ENCODE measurements at regions not wholly inside any gene's neighbourhood (a gene's known extent, or its start where the extent isn't known, plus 50 kb on each side); places are given as distances from the start of the nearest gene placed in this dataset.
"Not testable (repeated sequence)": the region's sequence is repeated elsewhere in the genome, so short reads cannot be mapped to it uniquely, and the experiment has no call there.

DNA sequence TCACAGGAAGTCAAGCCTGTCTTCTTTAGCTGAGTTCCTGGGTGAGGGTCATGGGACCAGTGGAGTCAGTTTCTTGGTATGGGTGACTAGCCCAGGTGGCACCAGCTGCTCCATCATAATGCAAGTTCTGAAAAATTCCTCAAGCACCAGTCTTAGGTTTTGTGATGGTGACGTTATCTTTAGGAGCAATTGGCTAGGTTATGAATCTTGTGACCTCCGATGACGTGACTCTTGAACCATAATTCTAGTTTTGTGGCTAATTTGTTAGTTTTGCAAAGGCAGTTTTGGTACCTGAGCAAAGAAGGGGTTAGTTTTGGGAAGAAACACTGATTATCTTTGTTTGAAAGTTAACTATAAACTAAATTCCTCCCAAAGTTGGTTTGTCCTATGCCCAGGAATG, 608.4 kb downstream of the VGLL3 start:
- Histone ChIP-seq H3K27me3 (no peaks in the 10 kb centered on the region), H3K36me3 (no peaks in the 10 kb centered on the region), H3K9me3 (no peaks in the 10 kb centered on the region), H3K27ac (no peak overlapping the region), H3K4me3 (no peak overlapping the region), H3K4me1 (no peaks in the 10 kb centered on the region)
- no peak for TF ChIP-seq CTCF (IDR thresholded peaks at IDR 0.05)
- 71 to 78% methylated on average over 3 of the region's 3 CpGs for WGBS, 2 donors
- ATAC-seq, result no peak
- no peak for FAIRE-seq
- intact Hi-C loops (cut with DNase I), result no loop called here
- DNase-seq, result no peak

GRCh38 chr3:86381247-86381646, 609.7 kb downstream of the VGLL3 start:
- Histone ChIP-seq H3K4me3 (no peak overlapping the region), H3K27me3 (no peaks in the 10 kb centered on the region), H3K36me3 (no peaks in the 10 kb centered on the region), H3K9me3 (no peaks in the 10 kb centered on the region), H3K4me1 (no peaks in the 10 kb centered on the region), H3K27ac (no peak overlapping the region)
- intact Hi-C loops (cut with DNase I), result no loop called here
- no peak for DNase-seq
- no peak for TF ChIP-seq CTCF (IDR thresholded peaks at IDR 0.05)
- no peak for FAIRE-seq
- no peak for ATAC-seq
- WGBS, 2 donors, result 53 to 81% methylated on average over 2 of the region's 2 CpGs

DNA sequence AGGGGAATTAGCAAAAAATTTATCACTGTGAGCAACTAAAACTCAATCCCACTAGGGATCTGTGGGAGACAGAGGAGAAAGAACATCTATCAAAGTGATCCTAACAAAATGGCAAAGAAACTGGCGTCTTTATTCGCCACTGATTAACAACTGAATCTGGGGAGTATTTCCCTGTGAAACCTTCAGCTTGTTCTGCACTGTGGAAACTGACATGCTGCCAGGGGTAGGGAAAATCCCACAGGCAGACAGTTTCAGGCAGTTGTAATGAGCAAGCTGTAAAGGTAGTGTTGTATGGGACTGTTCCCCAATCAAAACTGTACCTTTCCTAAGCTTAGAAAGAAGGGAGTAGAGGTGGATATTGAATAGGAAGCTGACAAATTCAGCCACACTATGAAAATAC, 611.7 kb downstream of the VGLL3 start:
- H3K27me3 ChIP-seq, result no peaks in the 10 kb centered on the region
- no peaks in the 10 kb centered on the region for H3K4me1 ChIP-seq
- WGBS, 2 donors, result 31 to 37% methylated on average over 2 of the region's 2 CpGs
- no peak overlapping the region for H3K4me3 ChIP-seq
- no peak for TF ChIP-seq CTCF (IDR thresholded peaks at IDR 0.05)
- H3K9me3 ChIP-seq, result no peaks in the 10 kb centered on the region
- intact Hi-C loops (cut with DNase I), result no loop called here
- DNase-seq (no peak), FAIRE-seq (no peak), ATAC-seq (no peak)
- H3K27ac ChIP-seq, result no peak overlapping the region
- H3K36me3 ChIP-seq, result no peaks in the 10 kb centered on the region

DNA sequence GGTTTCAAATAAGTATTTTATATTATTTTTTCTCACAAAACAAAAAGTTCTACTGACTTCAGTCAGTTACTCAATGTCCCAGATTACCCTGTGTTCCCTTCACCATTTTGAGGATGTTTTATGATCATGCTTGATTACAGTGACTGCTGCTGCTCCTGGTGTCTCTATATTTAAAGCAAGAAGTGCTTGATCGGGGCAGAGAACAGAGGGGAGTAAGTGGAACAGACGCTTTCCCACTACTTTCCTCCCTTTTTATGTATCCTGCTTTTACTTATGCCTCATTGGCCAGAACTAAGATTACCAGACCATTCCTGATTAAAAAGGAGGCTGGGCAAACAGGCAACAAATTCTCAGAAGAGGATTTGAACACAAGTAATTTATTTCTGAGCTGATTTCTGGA, 612.1 kb downstream of the VGLL3 start:
- WGBS, 2 donors, result 61 to 68% methylated on average over 2 of the region's 2 CpGs
- no peak for TF ChIP-seq CTCF (IDR thresholded peaks at IDR 0.05)
- H3K27ac ChIP-seq, result no peak overlapping the region
- no peaks in the 10 kb centered on the region for H3K36me3 ChIP-seq
- no peaks in the 10 kb centered on the region for H3K27me3 ChIP-seq
- no peaks in the 10 kb centered on the region for H3K9me3 ChIP-seq
- H3K4me1 ChIP-seq, result no peaks in the 10 kb centered on the region
- no peak overlapping the region for H3K4me3 ChIP-seq
- ATAC-seq (no peak), DNase-seq (no peak), FAIRE-seq (no peak)
- intact Hi-C loops (cut with DNase I), result no loop called here

GRCh38 chr3:86335566-86335965, 655.4 kb downstream of the VGLL3 start:
- FAIRE-seq; intact Hi-C loops (cut with DNase I); H3K4me3 ChIP-seq; H3K4me1 ChIP-seq; H3K9me3 ChIP-seq; DNase-seq; H3K27ac ChIP-seq; ATAC-seq; H3K27me3 ChIP-seq; H3K36me3 ChIP-seq: not testable (repeated sequence)
- 77 to 82% methylated on average over 6 of the region's 6 CpGs for WGBS, 2 donors

DNA sequence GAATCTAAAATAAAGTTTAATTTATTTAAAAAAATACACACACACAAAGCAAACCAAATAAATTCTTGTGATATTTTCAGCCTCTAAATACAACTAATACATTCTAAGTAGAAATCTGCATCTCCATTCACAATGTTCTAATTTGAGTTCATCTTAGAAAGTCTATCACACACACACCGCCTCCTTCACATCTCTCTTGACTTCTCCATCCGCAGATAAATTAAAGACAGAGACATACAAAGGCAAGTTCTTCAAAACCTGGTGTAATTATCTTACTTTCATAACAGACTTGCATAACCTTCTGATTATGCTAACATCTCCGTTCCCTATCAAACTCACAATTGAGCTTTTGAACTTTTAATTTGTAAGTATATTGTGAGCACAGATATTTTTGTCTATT, 657.3 kb downstream of the VGLL3 start:
- H3K27ac ChIP-seq, result no peak overlapping the region
- no peak for ATAC-seq
- TF ChIP-seq CTCF (IDR thresholded peaks at IDR 0.05), result no peak
- H3K27me3 ChIP-seq, result no peaks in the 10 kb centered on the region
- H3K4me1 ChIP-seq, result no peaks in the 10 kb centered on the region
- no peak for FAIRE-seq
- H3K36me3 ChIP-seq, result no peaks in the 10 kb centered on the region
- no peak for DNase-seq
- intact Hi-C loops (cut with DNase I), result no loop called here
- H3K9me3 ChIP-seq, result no peaks in the 10 kb centered on the region
- H3K4me3 ChIP-seq, result no peak overlapping the region
- WGBS, 2 donors, result 76 to 90% methylated on average over 3 of the region's 3 CpGs
